ENCODE measurements at regions not wholly inside any gene's neighbourhood (a gene's known extent, or its start where the extent isn't known, plus 50 kb on each side); places are given as distances from the start of the nearest gene placed in this dataset.
"Not testable (repeated sequence)": the region's sequence is repeated elsewhere in the genome, so short reads cannot be mapped to it uniquely, and the experiment has no call there.

DNA sequence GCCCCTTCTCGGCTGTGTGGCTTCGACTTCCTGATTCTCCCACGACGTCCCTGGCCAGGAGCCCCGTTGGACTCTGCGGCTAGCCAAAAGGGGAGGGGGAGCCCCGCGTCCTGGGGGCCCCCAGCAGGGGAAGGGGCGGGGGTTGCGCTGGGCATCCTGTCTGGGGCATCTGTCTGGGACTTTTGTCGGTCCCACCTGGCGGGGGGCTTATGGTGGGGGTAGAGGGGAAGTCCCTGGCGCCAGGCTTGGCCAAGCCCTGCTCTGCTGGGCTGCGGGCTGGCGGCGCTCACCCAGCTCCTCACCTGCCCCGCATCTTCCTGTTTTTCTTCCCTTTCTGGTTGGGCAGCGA, 142.7 kb upstream of the EEF2KMT start:
- TF ChIP-seq, protein P1, sequence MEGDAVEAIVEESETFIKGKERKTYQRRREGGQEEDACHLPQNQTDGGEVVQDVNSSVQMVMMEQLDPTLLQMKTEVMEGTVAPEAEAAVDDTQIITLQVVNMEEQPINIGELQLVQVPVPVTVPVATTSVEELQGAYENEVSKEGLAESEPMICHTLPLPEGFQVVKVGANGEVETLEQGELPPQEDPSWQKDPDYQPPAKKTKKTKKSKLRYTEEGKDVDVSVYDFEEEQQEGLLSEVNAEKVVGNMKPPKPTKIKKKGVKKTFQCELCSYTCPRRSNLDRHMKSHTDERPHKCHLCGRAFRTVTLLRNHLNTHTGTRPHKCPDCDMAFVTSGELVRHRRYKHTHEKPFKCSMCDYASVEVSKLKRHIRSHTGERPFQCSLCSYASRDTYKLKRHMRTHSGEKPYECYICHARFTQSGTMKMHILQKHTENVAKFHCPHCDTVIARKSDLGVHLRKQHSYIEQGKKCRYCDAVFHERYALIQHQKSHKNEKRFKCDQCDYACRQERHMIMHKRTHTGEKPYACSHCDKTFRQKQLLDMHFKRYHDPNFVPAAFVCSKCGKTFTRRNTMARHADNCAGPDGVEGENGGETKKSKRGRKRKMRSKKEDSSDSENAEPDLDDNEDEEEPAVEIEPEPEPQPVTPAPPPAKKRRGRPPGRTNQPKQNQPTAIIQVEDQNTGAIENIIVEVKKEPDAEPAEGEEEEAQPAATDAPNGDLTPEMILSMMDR (tag by site-specific recombination; IDR thresholded peaks at IDR 0.05): not testable (repeated sequence)
- TF ChIP-seq, protein P2, sequence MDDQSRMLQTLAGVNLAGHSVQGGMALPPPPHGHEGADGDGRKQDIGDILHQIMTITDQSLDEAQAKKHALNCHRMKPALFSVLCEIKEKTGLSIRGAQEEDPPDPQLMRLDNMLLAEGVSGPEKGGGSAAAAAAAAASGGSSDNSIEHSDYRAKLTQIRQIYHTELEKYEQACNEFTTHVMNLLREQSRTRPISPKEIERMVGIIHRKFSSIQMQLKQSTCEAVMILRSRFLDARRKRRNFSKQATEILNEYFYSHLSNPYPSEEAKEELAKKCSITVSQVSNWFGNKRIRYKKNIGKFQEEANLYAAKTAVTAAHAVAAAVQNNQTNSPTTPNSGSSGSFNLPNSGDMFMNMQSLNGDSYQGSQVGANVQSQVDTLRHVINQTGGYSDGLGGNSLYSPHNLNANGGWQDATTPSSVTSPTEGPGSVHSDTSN (CRISPR knock-in tag; IDR thresholded peaks at IDR 0.05): not testable (repeated sequence)
- TF ChIP-seq ZNF133 (tag by site-specific recombination; IDR thresholded peaks at IDR 0.05); ZNF214 (tag by site-specific recombination; IDR thresholded peaks at IDR 0.05; ENCODE audit: borderline replicate concordance); ZXDB (tag by site-specific recombination; IDR thresholded peaks at IDR 0.05); ZNF274 (IDR thresholded peaks at IDR 0.05; ENCODE audit: low read length); ZNF274 (tag by site-specific recombination; IDR thresholded peaks at IDR 0.05; ENCODE audit: borderline replicate concordance); ZNF792 (tag by site-specific recombination; IDR thresholded peaks at IDR 0.05); TSHZ1 (tag by site-specific recombination; IDR thresholded peaks at IDR 0.05; ENCODE audit: borderline replicate concordance); ZNF514 (tag by site-specific recombination; IDR thresholded peaks at IDR 0.05); ZNF560 (tag by site-specific recombination; IDR thresholded peaks at IDR 0.05; ENCODE audit: borderline replicate concordance); ZBTB8A (tag by site-specific recombination; IDR thresholded peaks at IDR 0.05): not testable (repeated sequence)
- TF ChIP-seq, protein P3, sequence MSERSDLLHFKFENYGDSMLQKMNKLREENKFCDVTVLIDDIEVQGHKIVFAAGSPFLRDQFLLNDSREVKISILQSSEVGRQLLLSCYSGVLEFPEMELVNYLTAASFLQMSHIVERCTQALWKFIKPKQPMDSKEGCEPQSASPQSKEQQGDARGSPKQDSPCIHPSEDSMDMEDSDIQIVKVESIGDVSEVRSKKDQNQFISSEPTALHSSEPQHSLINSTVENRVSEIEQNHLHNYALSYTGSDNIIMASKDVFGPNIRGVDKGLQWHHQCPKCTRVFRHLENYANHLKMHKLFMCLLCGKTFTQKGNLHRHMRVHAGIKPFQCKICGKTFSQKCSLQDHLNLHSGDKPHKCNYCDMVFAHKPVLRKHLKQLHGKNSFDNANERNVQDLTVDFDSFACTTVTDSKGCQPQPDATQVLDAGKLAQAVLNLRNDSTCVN (tag by site-specific recombination; optimal IDR thresholded peaks at IDR 0.05): not testable (repeated sequence)

Measured in HEK293 (cell line).